Breast epithelium (tissue), 4 donors: ENCODE measurements at regions not wholly inside any gene's neighbourhood (a gene's known extent, or its start where the extent isn't known, plus 50 kb on each side); places are given as distances from the start of the nearest gene placed in this dataset.

Experiments
- DNase-seq, 2 donors: peaks; one replicate each; pipeline ENCODE4 v3.0.0-alpha.2; 2019; ENCODE audit warnings: low spot score in 2 of 2
- H3K27ac ChIP-seq, 2 donors: fragments of 200-600 bp; sonication (generic) in 1 of 2; one replicate each; pipeline ENCODE4 v1.5.1; 2016 to 2019; ENCODE audit warnings: mild to moderate bottlenecking in 1 of 2
- H3K27me3 ChIP-seq, 2 donors: fragments of 200-600 bp; sonication (generic) in 1 of 2; one replicate each; pipeline versions ENCODE4 v1.5.1 to v1.6.0; 2017 to 2019; ENCODE audit warnings: control low read depth in 1 of 2, mild to moderate bottlenecking in 1 of 2
- H3K36me3 ChIP-seq: fragments of 200-600 bp; one replicate; pipeline ENCODE4 v1.5.1; 2019
- H3K4me1 ChIP-seq, 2 donors: fragments of 200-600 bp; sonication (generic); one replicate each; pipeline ENCODE4 v1.5.1; 2016 to 2019; ENCODE audit warnings: control low read depth in 1 of 2
- H3K4me3 ChIP-seq, 3 donors: fragments of 200-600 bp; sonication (generic); 1 replicate in 2 of 3; 2 replicates in 1 of 3; pipeline ENCODE4 v1.5.1; 2016 to 2019; ENCODE audit warnings: mild to moderate bottlenecking in 3 of 3, moderate library complexity in 2 of 3
- H3K9me3 ChIP-seq, 2 donors: fragments of 200-600 bp; sonication (generic) in 1 of 2; one replicate each; pipeline ENCODE4 v1.5.1; 2016 to 2019; ENCODE audit warnings: control low read depth in 1 of 2
- POLR2A ChIP-seq: fragments of 450-650 bp; IDR thresholded peaks from one replicate; pipeline ENCODE4 v1.6.1; 2016; ENCODE audit warnings: antibody characterized with exemption, mild to moderate bottlenecking, moderate library complexity
- POLR2AphosphoS5 ChIP-seq, 3 donors: sonication (generic); formaldehyde crosslinking; IDR thresholded peaks; one replicate each; pipeline ENCODE4 v1.6.1; 2017; ENCODE audit warnings: antibody characterized with exemption in 3 of 3
- intact Hi-C: fragments of 100-400 bp; cut with DNase I; formaldehyde crosslinking; loops from one replicate; pipeline ENCODE4 v1.15.1; 2023; ENCODE audit warnings: low total_unique reads
- TF ChIP-seq, protein P1 (sequence below), 3 donors: fragments of 450-650 bp; IDR thresholded peaks; one replicate each; pipeline ENCODE4 v1.5.1; 2016 to 2017; ENCODE audit warnings: antibody characterized with exemption in 3 of 3, mild to moderate bottlenecking in 3 of 3, moderate library complexity in 3 of 3

DNA sequence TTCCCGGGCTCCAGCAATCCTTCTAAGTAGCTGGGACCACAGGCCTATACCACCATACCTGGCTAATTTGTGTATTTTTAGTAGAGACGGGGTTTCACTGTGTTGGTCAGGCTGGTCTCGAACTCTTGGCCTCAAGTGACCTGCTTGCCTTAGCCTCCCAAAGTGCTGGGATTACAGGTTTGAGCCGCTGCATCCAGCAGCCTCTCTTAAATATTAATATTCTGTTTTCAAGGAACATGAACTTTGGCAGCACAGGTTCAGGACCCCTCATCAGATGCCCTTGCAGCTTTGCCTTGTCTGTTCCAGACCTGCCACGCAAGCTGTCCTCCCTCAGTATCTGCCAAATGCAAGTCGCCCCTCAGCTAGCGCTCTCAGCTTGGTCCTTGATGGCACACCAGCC is 166.8 kb downstream of the KCTD15 start:
- Histone ChIP-seq H3K36me3 (no peaks in the 10 kb centered on the region), H3K4me3 (no peak overlapping the region), H3K27ac (no peak overlapping the region), H3K27me3 (no peaks in the 10 kb centered on the region), H3K9me3 (peaks cover 5 to 14% of the 10 kb centered on the region in 2 donors), H3K4me1 (no peaks in the 10 kb centered on the region)
- DNase-seq = no peak
- intact Hi-C loops = no loop called here
- TF ChIP-seq, protein P1, sequence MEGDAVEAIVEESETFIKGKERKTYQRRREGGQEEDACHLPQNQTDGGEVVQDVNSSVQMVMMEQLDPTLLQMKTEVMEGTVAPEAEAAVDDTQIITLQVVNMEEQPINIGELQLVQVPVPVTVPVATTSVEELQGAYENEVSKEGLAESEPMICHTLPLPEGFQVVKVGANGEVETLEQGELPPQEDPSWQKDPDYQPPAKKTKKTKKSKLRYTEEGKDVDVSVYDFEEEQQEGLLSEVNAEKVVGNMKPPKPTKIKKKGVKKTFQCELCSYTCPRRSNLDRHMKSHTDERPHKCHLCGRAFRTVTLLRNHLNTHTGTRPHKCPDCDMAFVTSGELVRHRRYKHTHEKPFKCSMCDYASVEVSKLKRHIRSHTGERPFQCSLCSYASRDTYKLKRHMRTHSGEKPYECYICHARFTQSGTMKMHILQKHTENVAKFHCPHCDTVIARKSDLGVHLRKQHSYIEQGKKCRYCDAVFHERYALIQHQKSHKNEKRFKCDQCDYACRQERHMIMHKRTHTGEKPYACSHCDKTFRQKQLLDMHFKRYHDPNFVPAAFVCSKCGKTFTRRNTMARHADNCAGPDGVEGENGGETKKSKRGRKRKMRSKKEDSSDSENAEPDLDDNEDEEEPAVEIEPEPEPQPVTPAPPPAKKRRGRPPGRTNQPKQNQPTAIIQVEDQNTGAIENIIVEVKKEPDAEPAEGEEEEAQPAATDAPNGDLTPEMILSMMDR (IDR thresholded peaks at IDR 0.05) = no peak
- TF ChIP-seq POLR2AphosphoS5 (IDR thresholded peaks at IDR 0.05) = no peak
- no peak for TF ChIP-seq POLR2A

DNA sequence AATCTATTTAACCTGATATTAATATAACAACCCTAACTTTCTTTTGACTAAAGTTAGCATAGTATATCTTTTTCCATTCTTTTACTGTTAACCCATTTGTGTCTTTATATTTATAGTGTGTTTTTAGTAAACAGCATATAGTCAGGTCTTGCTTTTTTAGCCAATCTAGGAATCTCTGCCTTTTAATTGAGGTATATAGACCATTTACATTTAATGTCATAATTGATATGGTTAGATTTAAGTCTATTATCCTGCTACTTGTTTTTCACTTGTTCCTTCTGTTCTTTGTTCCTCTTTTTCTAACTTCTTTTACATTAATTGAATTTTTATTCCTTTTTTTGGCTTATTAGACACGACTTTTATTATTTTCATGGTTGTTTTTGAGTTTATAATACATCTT is 174.4 kb downstream of the KCTD15 start:
- H3K9me3 ChIP-seq = peaks cover 5 to 34% of the 10 kb centered on the region in 2 donors
- no peak overlapping the region for H3K4me3 ChIP-seq
- H3K4me1 ChIP-seq = no peaks in the 10 kb centered on the region
- H3K27me3 ChIP-seq = no peaks in the 10 kb centered on the region
- no peak for DNase-seq
- intact Hi-C loops = no loop called here
- H3K36me3 ChIP-seq = no peaks in the 10 kb centered on the region
- no peak for TF ChIP-seq POLR2AphosphoS5 (IDR thresholded peaks at IDR 0.05)
- TF ChIP-seq, protein P1 (IDR thresholded peaks at IDR 0.05) = no peak
- H3K27ac ChIP-seq = no peak overlapping the region

DNA sequence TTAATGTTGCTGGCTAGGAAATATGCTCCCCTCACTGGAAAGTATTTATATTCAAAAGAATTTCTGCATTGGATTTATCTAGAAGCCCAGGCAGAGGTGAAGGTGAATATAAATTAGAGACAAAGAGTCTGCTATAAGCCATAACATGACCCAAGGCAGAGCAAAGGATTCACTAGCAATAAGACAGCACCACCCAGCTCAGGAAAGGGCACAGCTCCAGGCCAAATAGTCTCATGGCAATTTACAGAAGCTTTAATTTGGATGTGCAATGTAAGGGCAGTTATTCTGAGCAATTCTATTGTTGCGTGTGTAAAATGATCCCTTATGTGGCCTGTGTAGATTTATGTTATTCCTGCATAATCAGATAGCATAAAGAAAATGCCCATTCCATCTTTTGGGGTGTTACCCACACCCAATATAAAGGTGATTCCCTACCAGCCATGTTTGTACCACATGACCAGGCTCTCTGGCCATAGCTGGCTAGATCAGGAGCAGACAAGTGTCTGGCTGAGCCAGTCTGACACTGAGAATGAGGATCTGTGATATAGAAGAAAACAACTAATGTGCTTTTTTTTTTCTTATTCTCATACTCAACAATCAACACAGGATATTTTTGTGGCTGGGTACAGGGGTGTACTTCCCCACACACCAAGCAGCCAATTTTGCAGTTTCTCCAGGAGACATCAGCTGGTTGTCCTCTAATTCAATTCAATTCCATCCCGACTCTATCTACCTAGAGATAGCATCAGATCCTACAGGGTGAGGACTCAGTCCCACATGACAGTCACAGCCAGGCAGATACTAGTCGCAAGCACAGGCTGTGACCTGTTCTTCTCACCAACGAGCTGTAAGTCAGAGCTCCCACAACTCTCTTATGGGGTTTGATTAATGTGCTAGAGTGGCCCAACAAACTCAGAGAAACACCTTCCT is 181.4 kb downstream of the KCTD15 start:
- Histone ChIP-seq H3K36me3 (no peaks in the 10 kb centered on the region), H3K27ac (no peak overlapping the region), H3K27me3 (peaks cover 0 to 7% of the 10 kb centered on the region in 2 donors), H3K4me3 (no peak overlapping the region), H3K9me3 (peaks cover 0 to 3% of the 10 kb centered on the region in 2 donors), H3K4me1 (no peaks in the 10 kb centered on the region)
- TF ChIP-seq POLR2A = no peak
- TF ChIP-seq POLR2AphosphoS5 (IDR thresholded peaks at IDR 0.05) = no peak
- TF ChIP-seq, protein P1 (IDR thresholded peaks at IDR 0.05) = no peak
- intact Hi-C loops = no loop called here
- no peak for DNase-seq

DNA sequence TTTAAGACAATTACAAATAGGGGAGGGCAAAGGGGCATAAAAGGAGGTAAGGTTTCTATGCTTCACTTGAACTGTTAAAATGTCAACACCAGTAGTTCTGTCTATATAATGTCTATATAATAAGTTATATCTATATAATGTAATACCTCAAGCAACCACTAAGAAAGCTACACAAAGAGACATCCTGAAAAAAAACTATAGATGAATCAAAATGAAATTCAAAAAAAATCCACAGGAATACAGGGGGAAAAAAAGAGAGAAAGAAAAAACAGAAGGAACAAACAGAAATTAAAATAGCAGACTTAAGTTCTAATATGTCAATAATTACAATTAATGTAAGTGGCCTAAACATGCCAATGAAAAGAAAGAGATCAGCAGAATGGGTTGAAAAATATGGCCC is 186.0 kb downstream of the KCTD15 start:
- H3K4me3 ChIP-seq = no peak overlapping the region

DNA sequence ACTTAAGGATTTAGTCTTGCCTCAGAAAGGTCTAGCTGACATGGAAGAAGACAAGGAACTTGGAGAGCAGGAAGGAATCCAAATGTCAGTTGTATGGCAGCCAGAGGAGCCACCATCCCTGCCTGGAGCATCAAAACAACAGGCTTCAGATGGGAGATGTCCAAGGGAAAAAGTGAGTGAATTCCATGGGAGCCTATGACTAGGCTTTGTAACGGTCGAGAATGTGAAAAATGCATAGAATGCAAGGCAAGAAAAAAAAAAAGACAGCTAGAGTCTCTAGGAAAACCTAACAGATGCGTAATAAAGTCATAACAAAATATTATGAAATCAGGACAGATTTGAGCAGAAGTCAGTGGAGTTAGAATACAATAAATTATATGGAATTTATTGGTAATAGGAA is 183.7 kb upstream of the LSM14A start:
- intact Hi-C loops = no loop called here
- TF ChIP-seq, protein P1 (IDR thresholded peaks at IDR 0.05) = no peak
- no peak for TF ChIP-seq POLR2AphosphoS5 (IDR thresholded peaks at IDR 0.05)
- TF ChIP-seq POLR2A = no peak
- DNase-seq = no peak
- H3K4me3 ChIP-seq = no peak overlapping the region
- H3K9me3 ChIP-seq = peaks cover 0 to 20% of the 10 kb centered on the region in 2 donors
- no peak overlapping the region for H3K27ac ChIP-seq
- no peaks in the 10 kb centered on the region for H3K36me3 ChIP-seq
- no peaks in the 10 kb centered on the region for H3K4me1 ChIP-seq
- H3K27me3 ChIP-seq = no peaks in the 10 kb centered on the region

More for the DNA sequence above, 186.0 kb downstream of the KCTD15 start:
- Histone ChIP-seq H3K27me3 (peaks cover 0 to 7% of the 10 kb centered on the region in 2 donors), H3K27ac (no peak overlapping the region), H3K36me3 (no peaks in the 10 kb centered on the region), H3K4me1 (no peaks in the 10 kb centered on the region), H3K9me3 (peaks cover 0 to 3% of the 10 kb centered on the region in 2 donors)
- intact Hi-C loops = no loop called here
- no peak for DNase-seq
- no peak for TF ChIP-seq POLR2AphosphoS5 (IDR thresholded peaks at IDR 0.05)
- TF ChIP-seq, protein P1 (IDR thresholded peaks at IDR 0.05) = no peak
- TF ChIP-seq POLR2A = no peak
